ACC112 (cell line): ENCODE measurements at regions not wholly inside any gene's neighbourhood (a gene's known extent, or its start where the extent isn't known, plus 50 kb on each side); places are given as distances from the start of the nearest gene placed in this dataset.

Experiments
- H2AFZ ChIP-seq: fragments of 200-600 bp; sonication (generic); one replicate; pipeline ENCODE4 v1.6.0; 2017; ENCODE audit warnings: antibody characterized with exemption, low read length; ENCODE audit not compliant: unreplicated experiment
- H3K27ac ChIP-seq: fragments of 200-600 bp; sonication (generic); 2 replicates; pipeline ENCODE4 v1.5.1; 2014; ENCODE audit warnings: low read depth, mild to moderate bottlenecking, antibody characterized with exemption, low read length, moderate library complexity
- H3K27me3 ChIP-seq: fragments of 200-600 bp; sonication (generic); 2 replicates; pipeline ENCODE4 v1.6.1; 2014; ENCODE audit warnings: mild to moderate bottlenecking, antibody characterized with exemption, low read length, moderate library complexity, mixed read lengths; ENCODE audit not compliant: insufficient read depth
- H3K36me3 ChIP-seq: fragments of 200-600 bp; sonication (generic); 2 replicates; pipeline ENCODE4 v1.6.1; 2016; ENCODE audit warnings: mild to moderate bottlenecking, antibody characterized with exemption, low read length, moderate library complexity, mixed read lengths; ENCODE audit not compliant: insufficient read depth
- H3K4me1 ChIP-seq: fragments of 200-600 bp; sonication (generic); one replicate; pipeline ENCODE4 v1.6.1; 2016; ENCODE audit warnings: low read length, mixed read lengths; ENCODE audit not compliant: insufficient read depth, unreplicated experiment, control insufficient read depth
- H3K4me3 ChIP-seq: fragments of 200-600 bp; sonication (generic); 2 replicates; pipeline ENCODE4 v1.5.1; 2014; ENCODE audit warnings: mild to moderate bottlenecking, low read depth, low read length
- H3K79me2 ChIP-seq: fragments of 200-600 bp; sonication (generic); one replicate; pipeline ENCODE4 v1.6.0; 2016; ENCODE audit warnings: low read length; ENCODE audit not compliant: control insufficient read depth, unreplicated experiment, insufficient read depth

DNA sequence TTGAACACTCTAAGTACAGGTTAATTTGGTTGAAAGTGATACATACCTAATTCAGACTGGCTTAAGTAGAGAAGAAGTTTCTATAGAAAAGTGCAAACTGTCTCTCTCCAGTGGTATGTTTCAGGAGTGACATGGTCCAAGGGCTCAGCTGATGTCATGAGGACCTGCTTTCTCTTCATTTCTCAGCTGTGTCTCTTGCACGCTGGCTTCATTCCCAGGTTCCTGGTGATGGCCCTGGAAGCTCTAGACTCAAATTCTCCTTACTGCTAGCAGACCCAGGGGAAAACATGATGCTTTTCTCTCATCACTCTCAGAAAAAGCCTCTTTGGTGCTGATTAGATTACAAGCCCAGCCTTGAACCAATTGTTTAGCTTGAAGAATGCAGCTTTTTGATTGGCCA, 211.9 kb upstream of the CLINT1 start:
- no peak overlapping the region for H2AFZ ChIP-seq
- H3K79me2 ChIP-seq: no peaks in the 10 kb centered on the region
- H3K4me1 ChIP-seq: peaks cover 14% of the 10 kb centered on the region
- H3K27ac ChIP-seq: no peak overlapping the region
- no peaks in the 10 kb centered on the region for H3K36me3 ChIP-seq
- no peak overlapping the region for H3K4me3 ChIP-seq
- no peaks in the 10 kb centered on the region for H3K27me3 ChIP-seq

- Histone ChIP-seq H2AFZ (no peak overlapping the region), H3K36me3 (no peaks in the 10 kb centered on the region), H3K79me2 (no peaks in the 10 kb centered on the region), H3K4me3 (no peak overlapping the region), H3K27me3 (no peaks in the 10 kb centered on the region), H3K4me1 (peaks cover 5% of the 10 kb centered on the region), H3K27ac (no peak overlapping the region)
Observed at GRCh38 chr5:158069838-158070237, 210.9 kb upstream of the CLINT1 start.

GRCh38 chr5:158068964-158069363, 210.0 kb upstream of the CLINT1 start:
- H3K27me3 ChIP-seq: no peaks in the 10 kb centered on the region

GRCh38 chr5:158066076-158066475, 207.1 kb upstream of the CLINT1 start:
- no peaks in the 10 kb centered on the region for H3K79me2 ChIP-seq
- no peak overlapping the region for H3K27ac ChIP-seq
- H2AFZ ChIP-seq: no peak overlapping the region
- H3K27me3 ChIP-seq: no peaks in the 10 kb centered on the region
- no peaks in the 10 kb centered on the region for H3K4me1 ChIP-seq
- no peaks in the 10 kb centered on the region for H3K36me3 ChIP-seq
- no peak overlapping the region for H3K4me3 ChIP-seq

More at GRCh38 chr5:158068964-158069363, 210.0 kb upstream of the CLINT1 start:
- Histone ChIP-seq H3K79me2 (no peaks in the 10 kb centered on the region), H3K27ac (no peak overlapping the region), H3K36me3 (no peaks in the 10 kb centered on the region), H2AFZ (no peak overlapping the region), H3K4me1 (no peaks in the 10 kb centered on the region), H3K4me3 (no peak overlapping the region)

DNA sequence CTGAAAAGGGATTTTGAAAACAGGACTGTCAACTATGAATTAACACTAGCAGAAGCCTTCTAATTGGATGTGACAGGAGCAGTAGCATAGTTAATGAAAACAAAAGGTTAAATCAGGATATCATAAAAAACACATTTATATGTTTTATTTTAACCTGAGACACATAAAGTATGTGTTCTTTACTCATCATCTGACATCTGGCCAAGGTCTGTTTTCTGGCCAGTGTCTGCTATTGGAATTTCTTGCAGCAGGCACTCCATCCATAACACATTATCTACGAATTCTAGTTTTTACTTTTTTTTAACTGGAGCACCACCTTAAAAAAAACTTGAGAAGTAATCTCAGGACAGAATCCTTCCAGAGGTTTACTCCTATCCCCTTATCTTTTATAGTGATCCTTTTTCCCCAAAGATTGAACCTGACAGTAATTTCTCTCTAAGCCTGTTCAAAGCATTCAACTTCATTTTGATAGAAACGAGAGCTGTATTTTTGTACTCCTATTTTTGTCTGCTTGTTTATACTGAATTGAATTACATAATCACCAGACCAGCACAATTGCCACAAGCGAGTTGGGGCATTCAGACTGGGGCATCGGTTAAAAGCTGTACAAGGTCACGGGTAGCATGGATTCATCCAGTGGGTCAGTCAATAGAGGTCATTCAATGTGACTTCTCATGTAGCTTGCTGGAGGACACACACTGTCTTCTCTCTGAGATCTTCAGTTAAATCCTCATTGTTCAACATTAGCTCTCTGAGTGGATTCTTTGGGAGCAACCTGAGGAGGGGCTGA, 205.6 kb upstream of the CLINT1 start:
- no peak overlapping the region for H2AFZ ChIP-seq
- no peaks in the 10 kb centered on the region for H3K27me3 ChIP-seq
- H3K36me3 ChIP-seq: no peaks in the 10 kb centered on the region
- H3K27ac ChIP-seq: no peak overlapping the region
- no peaks in the 10 kb centered on the region for H3K4me1 ChIP-seq
- H3K4me3 ChIP-seq: no peak overlapping the region
- H3K79me2 ChIP-seq: no peaks in the 10 kb centered on the region

GRCh38 chr5:158063052-158063451, 204.1 kb upstream of the CLINT1 start:
- 0 out of 2 replicates have a peak, but pooled peaks cover 3% of the 10 kb centered on the region for H3K27me3 ChIP-seq
- no peak overlapping the region for H3K4me3 ChIP-seq
- no peaks in the 10 kb centered on the region for H3K36me3 ChIP-seq
- H3K79me2 ChIP-seq: no peaks in the 10 kb centered on the region
- no peak overlapping the region for H2AFZ ChIP-seq
- no peaks in the 10 kb centered on the region for H3K4me1 ChIP-seq
- H3K27ac ChIP-seq: no peak overlapping the region

- Histone ChIP-seq H3K36me3 (no peaks in the 10 kb centered on the region), H3K27ac (no peak overlapping the region), H3K27me3 (0 out of 2 replicates have a peak, but pooled peaks cover 3% of the 10 kb centered on the region), H3K79me2 (no peaks in the 10 kb centered on the region), H2AFZ (no peak overlapping the region), H3K4me1 (no peaks in the 10 kb centered on the region), H3K4me3 (no peak overlapping the region)
Observed at GRCh38 chr5:158061451-158061850, 202.5 kb upstream of the CLINT1 start.

- Histone ChIP-seq H3K27ac (no peak overlapping the region), H3K4me3 (no peak overlapping the region), H3K36me3 (no peaks in the 10 kb centered on the region), H2AFZ (no peak overlapping the region), H3K27me3 (peaks cover 8% of the 10 kb centered on the region; the same call in 1 of the 2 replicates), H3K4me1 (no peaks in the 10 kb centered on the region), H3K79me2 (no peaks in the 10 kb centered on the region)
Observed at GRCh38 chr5:158060212-158060611, 201.3 kb upstream of the CLINT1 start.

- H3K79me2 ChIP-seq: no peaks in the 10 kb centered on the region
- peaks cover 8% of the 10 kb centered on the region; the same call in 1 of the 2 replicates for H3K27me3 ChIP-seq
- H3K4me3 ChIP-seq: no peak overlapping the region
- no peaks in the 10 kb centered on the region for H3K36me3 ChIP-seq
- no peaks in the 10 kb centered on the region for H3K4me1 ChIP-seq
- no peak overlapping the region for H2AFZ ChIP-seq
- no peak overlapping the region for H3K27ac ChIP-seq
Observed at GRCh38 chr5:158058208-158059120, 199.5 kb upstream of the CLINT1 start.

- H3K4me1 ChIP-seq: no peaks in the 10 kb centered on the region
- no peak overlapping the region for H3K27ac ChIP-seq
- no peaks in the 10 kb centered on the region for H3K79me2 ChIP-seq
- H2AFZ ChIP-seq: no peak overlapping the region
- H3K4me3 ChIP-seq: no peak overlapping the region
- peaks cover 8% of the 10 kb centered on the region for H3K27me3 ChIP-seq
- no peaks in the 10 kb centered on the region for H3K36me3 ChIP-seq
Observed at GRCh38 chr5:158056130-158056825, 197.3 kb upstream of the CLINT1 start.
